ENCODE measurements at regions not wholly inside any gene's neighbourhood (a gene's known extent, or its start where the extent isn't known, plus 50 kb on each side); places are given as distances from the start of the nearest gene placed in this dataset.

DNA sequence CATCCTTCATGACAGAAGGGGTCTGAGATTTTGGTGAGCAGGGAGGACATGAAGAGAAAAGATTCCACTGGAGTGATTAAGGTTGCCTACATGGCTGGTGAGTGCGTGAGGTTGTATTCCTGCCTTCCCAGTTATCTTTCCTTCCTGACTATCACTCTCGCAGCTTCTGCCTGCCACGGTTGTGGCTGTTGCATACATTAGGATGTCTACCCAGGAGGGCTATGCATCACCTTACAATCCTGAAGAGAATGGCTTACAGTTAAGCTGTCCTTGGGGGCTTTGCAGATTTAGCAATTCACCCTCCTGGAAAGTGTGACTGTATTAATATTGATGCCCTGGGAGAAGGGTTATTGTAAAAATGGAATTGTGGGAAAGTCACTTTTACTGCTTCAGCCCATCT, 571.0 kb downstream of the TSN start:
- no peak overlapping the region for H3K27ac ChIP-seq (ENCODE audit: extremely low read depth, low read depth, low read length)
- CTCF ChIA-PET: no interaction called here
- no peaks in the 10 kb centered on the region for H3K4me1 ChIP-seq (ENCODE audit: control insufficient read depth, insufficient read depth, low read length)

GRCh38 chr2:122328816-122329215, 573.4 kb downstream of the TSN start:
- no peaks in the 10 kb centered on the region for H3K9me3 ChIP-seq (ENCODE audit: control insufficient read depth, insufficient read depth, low read depth, low read length)
- no peak overlapping the region for H3K4me3 ChIP-seq (ENCODE audit: low read depth, low read length)
- CTCF ChIA-PET: interaction anchor here (0.7 kb wide), 1 partner anchor 77 kb away, joined by 4 read pairs; no protein-coding TSS in a partner anchor
- H3K4me1 ChIP-seq (ENCODE audit: control insufficient read depth, insufficient read depth, low read length): no peaks in the 10 kb centered on the region
- TF ChIP-seq SP7 (tag by site-specific recombination; IDR thresholded peaks at IDR 0.05) (no peak), ZNF341 (tag by site-specific recombination; IDR thresholded peaks at IDR 0.05; ENCODE audit: low read depth) (no peak), SP3 (tag by site-specific recombination; IDR thresholded peaks at IDR 0.05) (no peak), ZNF791 (tag by site-specific recombination; IDR thresholded peaks at IDR 0.05) (no peak), ZNF645 (tag by site-specific recombination; IDR thresholded peaks at IDR 0.05) (no peak), MYNN (tag by site-specific recombination; IDR thresholded peaks at IDR 0.05; ENCODE audit: borderline replicate concordance) (no peak), ZNF514 (tag by site-specific recombination; IDR thresholded peaks at IDR 0.05) (no peak), ZNF561 (tag by site-specific recombination; IDR thresholded peaks at IDR 0.05; ENCODE audit: borderline replicate concordance) (no peak), KLF17 (tag by site-specific recombination; IDR thresholded peaks at IDR 0.05) (no peak)
- no peaks in the 10 kb centered on the region for H3K36me3 ChIP-seq (ENCODE audit: control insufficient read depth in 2 of 2, insufficient read depth in 1 of 2, low read length in 2 of 2)
- POLR2A ChIA-PET: no interaction called here
- H3K27ac ChIP-seq (ENCODE audit: extremely low read depth, low read depth, low read length): no peak overlapping the region

More for the DNA sequence above, 571.0 kb downstream of the TSN start:
- POLR2A ChIA-PET: no interaction called here
- no peaks in the 10 kb centered on the region for H3K36me3 ChIP-seq (ENCODE audit: control insufficient read depth in 2 of 2, insufficient read depth in 1 of 2, low read length in 2 of 2)
- TF ChIP-seq, protein P1, sequence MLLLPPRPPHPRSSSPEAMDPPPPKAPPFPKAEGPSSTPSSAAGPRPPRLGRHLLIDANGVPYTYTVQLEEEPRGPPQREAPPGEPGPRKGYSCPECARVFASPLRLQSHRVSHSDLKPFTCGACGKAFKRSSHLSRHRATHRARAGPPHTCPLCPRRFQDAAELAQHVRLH (tag by site-specific recombination; IDR thresholded peaks at IDR 0.05): no peak
- no peak for TF ChIP-seq ZNF664 (tag by site-specific recombination; IDR thresholded peaks at IDR 0.05)
- no peak for TF ChIP-seq ZNF394 (tag by site-specific recombination; IDR thresholded peaks at IDR 0.05; ENCODE audit: borderline replicate concordance)
- no peak overlapping the region for H3K4me3 ChIP-seq (ENCODE audit: low read depth, low read length)
- no peaks in the 10 kb centered on the region for H3K9me3 ChIP-seq (ENCODE audit: control insufficient read depth, insufficient read depth, low read depth, low read length)

GRCh38 chr2:122329278-122329677, 573.8 kb downstream of the TSN start:
- Histone ChIP-seq H3K27ac (ENCODE audit: extremely low read depth, low read depth, low read length) (no peak overlapping the region), H3K9me3 (ENCODE audit: control insufficient read depth, insufficient read depth, low read depth, low read length) (no peaks in the 10 kb centered on the region), H3K4me3 (ENCODE audit: low read depth, low read length) (no peak overlapping the region), H3K4me1 (ENCODE audit: control insufficient read depth, insufficient read depth, low read length) (no peaks in the 10 kb centered on the region), H3K36me3 (ENCODE audit: control insufficient read depth in 2 of 2, insufficient read depth in 1 of 2, low read length in 2 of 2) (no peaks in the 10 kb centered on the region)
- POLR2A ChIA-PET: no interaction called here
- TF ChIP-seq ZNF776 (tag by site-specific recombination; IDR thresholded peaks at IDR 0.05; ENCODE audit: borderline replicate concordance) (no peak), ZNF48 (tag by site-specific recombination; IDR thresholded peaks at IDR 0.05) (no peak), PRDM1 (tag by site-specific recombination; IDR thresholded peaks at IDR 0.05) (no peak), MEIS1 (CRISPR knock-in tag; IDR thresholded peaks at IDR 0.05; ENCODE audit: borderline replicate concordance) (no peak), ZNF350 (tag by site-specific recombination; IDR thresholded peaks at IDR 0.05) (no peak), REPIN1 (tag by site-specific recombination; IDR thresholded peaks at IDR 0.05; ENCODE audit: low read depth) (no peak), ZNF837 (tag by site-specific recombination; IDR thresholded peaks at IDR 0.05) (no peak), SP3 (tag by site-specific recombination; IDR thresholded peaks at IDR 0.05) (no peak), GLIS2 (tag by site-specific recombination; IDR thresholded peaks at IDR 0.05) (no peak), ZNF121 (tag by site-specific recombination; IDR thresholded peaks at IDR 0.05) (no peak), ZNF169 (tag by site-specific recombination; IDR thresholded peaks at IDR 0.05) (no peak), TRIM28 (IDR thresholded peaks at IDR 0.05; ENCODE audit: borderline replicate concordance, low read length) (no peak), ZNF624 (tag by site-specific recombination; IDR thresholded peaks at IDR 0.05) (no peak), FEZF1 (tag by site-specific recombination; IDR thresholded peaks at IDR 0.05) (no peak), OSR2 (tag by site-specific recombination; IDR thresholded peaks at IDR 0.05) (no peak), KLF7 (tag by site-specific recombination; IDR thresholded peaks at IDR 0.05; ENCODE audit: borderline replicate concordance) (no peak), ZNF174 (tag by site-specific recombination; IDR thresholded peaks at IDR 0.05) (no peak), ZNF600 (tag by site-specific recombination; IDR thresholded peaks at IDR 0.05) (no peak), ZNF324 (tag by site-specific recombination; IDR thresholded peaks at IDR 0.05) (no peak)
- TF ChIP-seq, protein P2, sequence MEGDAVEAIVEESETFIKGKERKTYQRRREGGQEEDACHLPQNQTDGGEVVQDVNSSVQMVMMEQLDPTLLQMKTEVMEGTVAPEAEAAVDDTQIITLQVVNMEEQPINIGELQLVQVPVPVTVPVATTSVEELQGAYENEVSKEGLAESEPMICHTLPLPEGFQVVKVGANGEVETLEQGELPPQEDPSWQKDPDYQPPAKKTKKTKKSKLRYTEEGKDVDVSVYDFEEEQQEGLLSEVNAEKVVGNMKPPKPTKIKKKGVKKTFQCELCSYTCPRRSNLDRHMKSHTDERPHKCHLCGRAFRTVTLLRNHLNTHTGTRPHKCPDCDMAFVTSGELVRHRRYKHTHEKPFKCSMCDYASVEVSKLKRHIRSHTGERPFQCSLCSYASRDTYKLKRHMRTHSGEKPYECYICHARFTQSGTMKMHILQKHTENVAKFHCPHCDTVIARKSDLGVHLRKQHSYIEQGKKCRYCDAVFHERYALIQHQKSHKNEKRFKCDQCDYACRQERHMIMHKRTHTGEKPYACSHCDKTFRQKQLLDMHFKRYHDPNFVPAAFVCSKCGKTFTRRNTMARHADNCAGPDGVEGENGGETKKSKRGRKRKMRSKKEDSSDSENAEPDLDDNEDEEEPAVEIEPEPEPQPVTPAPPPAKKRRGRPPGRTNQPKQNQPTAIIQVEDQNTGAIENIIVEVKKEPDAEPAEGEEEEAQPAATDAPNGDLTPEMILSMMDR (tag by site-specific recombination; IDR thresholded peaks at IDR 0.05): no peak
- CTCF ChIA-PET: no interaction called here
